K562 (cell line): ENCODE measurements at regions not wholly inside any gene's neighbourhood (a gene's known extent, or its start where the extent isn't known, plus 50 kb on each side); places are given as distances from the start of the nearest gene placed in this dataset.

Source experiments
- ATAC-seq: fragments of 200-7000 bp; cut with Tn5 transposase; 3 replicates; pipeline ENCODE4 v1.9.1; 2020; ENCODE audit warnings: moderate library complexity
- BruUV-seq: library from RNA; stranded (reverse); fragments of 400-500 nt; replicated peaks from 2 replicates; lab custom pipeline; 2021; lab: Mats Ljungman, UMichigan
- CTCF ChIA-PET: fragments of 300-600 bp; formaldehyde crosslinking; extraction: SDS; loops from one replicate; lab custom pipeline; 2021; ENCODE audit warnings: low intra/inter-chr PET ratio; lab: Yijun Ruan, JAX
- POLR2A ChIA-PET: fragments of 300-600, 350-650 bp; sonication (Branson Sonifier 250); formaldehyde crosslinking; extraction: SDS; loops from one replicate; lab custom pipeline; 2021; ENCODE audit warnings: antibody characterized with exemption, inconsistent platforms; lab: Yijun Ruan, JAX
- DNase-seq, 4 experiments: peaks; one replicate each; pipeline versions ENCODE4 v3.0.0 to v3.0.0-alpha.2; 2011 to 2018; ENCODE audit warnings: low spot score in 3 of 4, mixed read lengths in 3 of 4; ENCODE audit errors: extremely low read depth in 1 of 4
- FAIRE-seq: peaks from 2 replicates; lab custom pipeline; 2011; peaks lifted over from hg19 to GRCh38; lab: Jason Lieb, UNC
- H2AFZ ChIP-seq: 2 replicates; pipeline ENCODE4 v1.6.0; 2011; ENCODE audit warnings: low read depth, low read length, control low read depth, inconsistent platforms
- H3K27ac ChIP-seq: fragments of 200-600 bp; 3 replicates; pipeline ENCODE4 v1.8.0; 2011; ENCODE audit warnings: low read depth, mild to moderate bottlenecking, control low read depth, inconsistent platforms, low read length, moderate library complexity, mixed read lengths; ENCODE audit errors: extremely low read depth
- H3K27me3 ChIP-seq, 2 experiments: fragments of 300-600 bp in 1 of 2; 2 replicates in 1 of 2; 3 replicates in 1 of 2; pipeline versions ENCODE4 v1.6.0 to v1.8.0; 2011; ENCODE audit warnings: inconsistent platforms in 2 of 2, low read length in 2 of 2, mild to moderate bottlenecking in 1 of 2, mixed read lengths in 1 of 2, moderate library complexity in 1 of 2; ENCODE audit not compliant: control insufficient read depth in 2 of 2, insufficient read depth in 2 of 2
- H3K36me3 ChIP-seq: fragments of 300-600 bp; 3 replicates; pipeline ENCODE4 v1.8.0; 2011; ENCODE audit warnings: mild to moderate bottlenecking, low read length, inconsistent platforms; ENCODE audit not compliant: control insufficient read depth, insufficient read depth
- H3K4me1 ChIP-seq, 2 experiments: fragments of 200-600 bp in 1 of 2; replicated peaks in 1 of 2; 2 replicates in 1 of 2; 3 replicates in 1 of 2; pipeline versions ENCODE4 v1.5.1 to v1.8.0; 2011; ENCODE audit warnings: inconsistent platforms in 2 of 2, low read length in 2 of 2, mild to moderate bottlenecking in 1 of 2, mixed read lengths in 1 of 2, moderate library complexity in 1 of 2; ENCODE audit not compliant: control insufficient read depth in 2 of 2, insufficient read depth in 2 of 2
- H3K4me2 ChIP-seq: 2 replicates; pipeline ENCODE4 v1.6.1; 2011; ENCODE audit warnings: low read length, control low read depth, inconsistent platforms, mixed read lengths; ENCODE audit not compliant: insufficient read depth
- H3K4me3 ChIP-seq: fragments of 200-600 bp; sonication (generic), shearing (Covaris generic); 2 replicates; pipeline ENCODE4 v1.5.1; 2016; ENCODE audit warnings: control low read depth, inconsistent platforms
- H3K79me2 ChIP-seq: fragments of 200-600 bp; 3 replicates; pipeline ENCODE4 v1.8.0; 2011; ENCODE audit warnings: low read length, inconsistent platforms; ENCODE audit not compliant: control insufficient read depth, insufficient read depth
- H3K9ac ChIP-seq, 2 experiments: 2 replicates each; pipeline versions ENCODE4 v1.6.0 to v1.6.1; 2011; ENCODE audit warnings: low read depth in 2 of 2, low read length in 2 of 2, control low read depth in 1 of 2, inconsistent platforms in 1 of 2, mild to moderate bottlenecking in 1 of 2, mixed read lengths in 1 of 2; ENCODE audit not compliant: insufficient read depth in 1 of 2
- H3K9me1 ChIP-seq: one replicate; pipeline ENCODE4 v1.6.0; 2011; ENCODE audit warnings: inconsistent platforms, mild to moderate bottlenecking, low read length, moderate library complexity; ENCODE audit not compliant: control insufficient read depth, insufficient read depth
- H3K9me3 ChIP-seq: replicated peaks from 2 replicates; pipeline ENCODE4 v1.5.1; 2011; ENCODE audit warnings: low read depth, low read length, inconsistent platforms; ENCODE audit not compliant: control insufficient read depth, insufficient read depth
- H4K20me1 ChIP-seq: replicated peaks from 2 replicates; pipeline ENCODE4 v1.6.1; 2011; ENCODE audit warnings: low read length, inconsistent platforms, mixed read lengths; ENCODE audit not compliant: control insufficient read depth, insufficient read depth
- ELF2 ChIP-seq: fragments of 250-450 bp; sonication (Bioruptor Pico); IDR thresholded peaks from 2 replicates; pipeline ENCODE4 v1.5.0; 2021; ENCODE audit warnings: mild to moderate bottlenecking
- FOXM1 ChIP-seq, 2 experiments: fragments of 450-650 bp in 1 of 2; sonication (generic) in 1 of 2; formaldehyde crosslinking in 1 of 2; IDR thresholded peaks; 2 replicates each; pipeline versions ENCODE4 v1.6.1 to v1.9.0; 2017 to 2022; ENCODE audit warnings: low read depth in 2 of 2, mild to moderate bottlenecking in 2 of 2, missing genetic modification reagents in 1 of 2, moderate library complexity in 1 of 2
- HNRNPH1 ChIP-seq: fragments of 200-400 bp; formaldehyde crosslinking; optimal IDR thresholded peaks from 2 replicates; pipeline ENCODE3; 2017; ENCODE audit warnings: low read depth, mild to moderate bottlenecking, low read length, moderate library complexity
- KDM2B ChIP-seq: fragments of 250-450 bp; sonication (Bioruptor Pico); IDR thresholded peaks from 2 replicates; pipeline ENCODE4 v1.8.0; 2021; ENCODE audit warnings: mild to moderate bottlenecking, moderate library complexity
- KLF10 ChIP-seq: fragments of 250-450 bp; sonication (Bioruptor Pico); IDR thresholded peaks from 2 replicates; pipeline ENCODE4 v1.6.1; 2021; ENCODE audit warnings: matching md5 sums
- RFX1 ChIP-seq: fragments of 450-650 bp; IDR thresholded peaks from 2 replicates; pipeline ENCODE4 v1.6.1; 2016; ENCODE audit warnings: mild to moderate bottlenecking, moderate library complexity
- TBL1XR1 ChIP-seq, 2 experiments: IDR thresholded peaks; 2 replicates each; pipeline ENCODE4 v1.6.1; 2012; ENCODE audit warnings: improper control_type of control experiment in 2 of 2, low read length in 2 of 2, mild to moderate bottlenecking in 1 of 2
- XRCC3 ChIP-seq: fragments of 450-650 bp; IDR thresholded peaks from 2 replicates; pipeline ENCODE4 v1.6.1; 2017; ENCODE audit warnings: mild to moderate bottlenecking, moderate library complexity
- ZNF584 ChIP-seq: fragments of 200-800 bp; sonication (Bioruptor generic); IDR thresholded peaks from 2 replicates; pipeline ENCODE4 v1.6.1; 2016; ENCODE audit warnings: low read depth, mild to moderate bottlenecking, missing genetic modification characterization, missing compliant biosample characterization
- ZNF695 ChIP-seq: fragments of 450-650 bp; formaldehyde crosslinking; IDR thresholded peaks from 2 replicates; pipeline ENCODE4 v1.4.0; 2020; ENCODE audit warnings: mild to moderate bottlenecking, moderate library complexity
- in situ Hi-C: fragments of 300-500 bp; cut with MboI; formaldehyde crosslinking; loops from 4 replicates; pipeline ENCODE4 v1.15.0; 2018; ENCODE audit warnings: inconsistent platforms, mixed read lengths
- intact Hi-C: fragments of 100-400 bp; cut with micrococcal nuclease; formaldehyde crosslinking; loops from 2 replicates; pipeline ENCODE4 v1.14.2; 2022
- TF ChIP-seq, protein P1 (sequence below): IDR thresholded peaks from 3 replicates; pipeline ENCODE4 v1.6.1; 2011; ENCODE audit warnings: borderline replicate concordance, mild to moderate bottlenecking, moderate library complexity; ENCODE audit not compliant: insufficient read length; ENCODE audit errors: extremely low read depth

DNA sequence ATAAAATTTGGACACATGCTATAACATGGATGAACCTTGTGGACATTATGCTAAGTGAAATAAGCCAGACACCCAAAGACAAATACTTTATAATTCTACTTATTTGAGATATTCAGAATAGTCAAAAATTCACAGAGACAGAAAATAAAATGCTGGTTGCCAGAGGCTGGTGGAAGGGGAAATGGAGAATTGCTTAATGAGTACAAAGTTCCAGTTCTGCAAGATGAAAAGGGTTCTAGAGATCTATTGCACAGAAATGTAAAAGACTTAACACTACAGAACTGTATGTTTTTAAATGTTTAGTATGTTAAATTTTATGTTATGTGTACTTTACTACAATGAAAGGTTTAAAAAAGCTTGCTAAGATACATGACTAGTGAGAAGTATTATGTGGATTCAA, 344.8 kb downstream of the CNTN3 start:
- H3K27ac ChIP-seq, result no peak overlapping the region
- TF ChIP-seq, protein P1, sequence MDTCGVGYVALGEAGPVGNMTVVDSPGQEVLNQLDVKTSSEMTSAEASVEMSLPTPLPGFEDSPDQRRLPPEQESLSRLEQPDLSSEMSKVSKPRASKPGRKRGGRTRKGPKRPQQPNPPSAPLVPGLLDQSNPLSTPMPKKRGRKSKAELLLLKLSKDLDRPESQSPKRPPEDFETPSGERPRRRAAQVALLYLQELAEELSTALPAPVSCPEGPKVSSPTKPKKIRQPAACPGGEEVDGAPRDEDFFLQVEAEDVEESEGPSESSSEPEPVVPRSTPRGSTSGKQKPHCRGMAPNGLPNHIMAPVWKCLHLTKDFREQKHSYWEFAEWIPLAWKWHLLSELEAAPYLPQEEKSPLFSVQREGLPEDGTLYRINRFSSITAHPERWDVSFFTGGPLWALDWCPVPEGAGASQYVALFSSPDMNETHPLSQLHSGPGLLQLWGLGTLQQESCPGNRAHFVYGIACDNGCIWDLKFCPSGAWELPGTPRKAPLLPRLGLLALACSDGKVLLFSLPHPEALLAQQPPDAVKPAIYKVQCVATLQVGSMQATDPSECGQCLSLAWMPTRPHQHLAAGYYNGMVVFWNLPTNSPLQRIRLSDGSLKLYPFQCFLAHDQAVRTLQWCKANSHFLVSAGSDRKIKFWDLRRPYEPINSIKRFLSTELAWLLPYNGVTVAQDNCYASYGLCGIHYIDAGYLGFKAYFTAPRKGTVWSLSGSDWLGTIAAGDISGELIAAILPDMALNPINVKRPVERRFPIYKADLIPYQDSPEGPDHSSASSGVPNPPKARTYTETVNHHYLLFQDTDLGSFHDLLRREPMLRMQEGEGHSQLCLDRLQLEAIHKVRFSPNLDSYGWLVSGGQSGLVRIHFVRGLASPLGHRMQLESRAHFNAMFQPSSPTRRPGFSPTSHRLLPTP, result no peak
- TF ChIP-seq KLF10 (no peak), ZNF584 (CRISPR knock-in tag) (no peak), FOXM1 (IDR thresholded peaks at IDR 0.05; ENCODE audit: low read depth) (no peak), FOXM1 (CRISPR knock-in tag; IDR thresholded peaks at IDR 0.05; ENCODE audit: low read depth) (no peak), KDM2B (CRISPR knock-in tag) (no peak), RFX1 (no peak), TBL1XR1 (IDR thresholded peaks at IDR 0.05; ENCODE audit: low read length in 2 of 2) (no peak), HNRNPH1 (no peak), XRCC3 (no peak), ELF2 (CRISPR knock-in tag) (no peak), ZNF695 (CRISPR knock-in tag) (no peak)
- intact Hi-C loops (no loop called here), in situ Hi-C loops (no loop called here)
- H3K9ac ChIP-seq, result no peak overlapping the region
- CTCF ChIA-PET, result no interaction called here
- BruUV-seq, result no TSS peak
- POLR2A ChIA-PET, result no interaction called here
- no peaks in the 10 kb centered on the region for H3K79me2 ChIP-seq
- H3K9me1 ChIP-seq, result no peaks in the 10 kb centered on the region
- no peak overlapping the region for H3K4me3 ChIP-seq
- H2AFZ ChIP-seq, result no peak overlapping the region
- no peaks in the 10 kb centered on the region for H4K20me1 ChIP-seq
- no peak for ATAC-seq
- no peaks in the 10 kb centered on the region for H3K4me1 ChIP-seq
- no peaks in the 10 kb centered on the region for H3K27me3 ChIP-seq
- no peak for DNase-seq
- no peaks in the 10 kb centered on the region for H3K36me3 ChIP-seq
- no peak for FAIRE-seq
- no peak overlapping the region for H3K4me2 ChIP-seq
- H3K9me3 ChIP-seq, result no peaks in the 10 kb centered on the region
